ENCODE measurements at regions not wholly inside any gene's neighbourhood (a gene's known extent, or its start where the extent isn't known, plus 50 kb on each side); places are given as distances from the start of the nearest gene placed in this dataset.
"Not testable (repeated sequence)": the region's sequence is repeated elsewhere in the genome, so short reads cannot be mapped to it uniquely, and the experiment has no call there.

DNA sequence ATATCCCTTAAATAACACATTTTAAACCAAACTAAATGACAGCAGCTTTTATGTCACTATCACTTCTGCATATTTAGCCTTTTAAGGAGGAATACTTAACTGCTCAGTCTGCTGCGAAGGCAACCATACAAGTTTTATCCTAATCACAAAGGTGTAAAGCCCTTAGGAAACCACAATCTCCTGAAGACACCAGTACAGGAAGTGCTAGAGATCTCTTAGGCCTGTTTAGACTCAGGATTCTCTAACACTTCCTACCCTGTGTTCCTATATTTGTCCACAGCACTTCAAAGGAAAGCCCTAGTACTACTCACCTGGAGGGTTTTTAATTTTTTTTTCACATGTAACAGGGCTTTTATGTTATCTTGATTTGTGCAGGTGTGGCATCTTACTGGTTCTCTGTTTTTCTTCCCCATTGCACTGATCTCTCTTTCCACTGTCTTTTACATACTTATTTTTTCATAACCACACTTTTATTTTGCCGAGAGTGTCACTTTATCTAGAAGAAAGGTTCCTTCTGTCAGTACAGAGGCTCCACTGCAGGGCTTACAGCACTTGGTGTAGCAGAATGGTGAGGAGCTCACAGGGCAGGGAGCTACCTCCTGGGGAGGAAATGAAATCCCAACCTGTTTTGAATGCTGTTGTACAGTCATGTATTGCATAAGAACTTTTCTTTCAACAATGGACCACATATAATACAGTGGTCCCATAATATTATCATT, 1060.6 kb upstream of the ACO1 start:
- DNase-seq (ENCODE audit: low read depth): no peak

DNA sequence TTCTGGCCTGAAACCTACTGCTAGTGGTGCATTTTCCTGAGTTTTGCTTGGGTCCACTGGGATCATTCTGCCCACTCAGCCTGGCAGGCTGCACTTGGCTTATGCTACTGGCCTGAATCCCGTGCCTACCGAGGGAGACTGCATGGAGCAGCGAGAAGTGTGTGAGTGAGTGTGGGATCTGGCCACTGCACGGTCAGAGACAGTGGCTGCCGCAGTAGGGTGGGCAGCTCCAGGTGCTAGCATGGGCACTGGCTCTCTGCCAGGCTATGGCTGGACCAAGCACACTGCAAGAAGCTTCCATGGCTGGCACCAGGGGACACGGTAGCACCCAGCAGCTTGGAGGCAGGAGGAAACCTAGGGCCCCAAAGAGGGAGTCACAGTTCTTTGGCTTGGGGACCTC, 1058.7 kb upstream of the ACO1 start:
- no peak for DNase-seq (ENCODE audit: low read depth)

DNA sequence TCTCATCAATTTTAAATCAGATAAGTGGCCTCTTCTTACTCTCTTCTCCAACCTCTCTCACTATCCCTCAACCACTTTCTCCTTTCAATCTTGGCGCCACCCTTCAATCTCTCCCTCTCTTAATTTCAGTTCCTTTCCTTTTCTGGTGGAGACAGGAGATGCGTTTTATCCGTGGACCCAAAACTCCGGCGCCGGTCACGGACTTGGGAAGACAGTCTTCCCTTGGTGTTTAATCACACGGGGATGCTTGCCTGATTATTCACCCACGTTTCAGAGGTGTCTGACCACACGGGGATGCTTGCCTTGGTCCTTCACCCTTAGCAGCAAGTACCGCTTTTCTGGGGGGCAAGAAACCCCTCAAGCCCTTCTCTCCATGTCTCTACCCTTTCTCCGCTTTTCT, 1057.6 kb upstream of the ACO1 start:
- not testable (repeated sequence) for DNase-seq (ENCODE audit: low read depth)

DNA sequence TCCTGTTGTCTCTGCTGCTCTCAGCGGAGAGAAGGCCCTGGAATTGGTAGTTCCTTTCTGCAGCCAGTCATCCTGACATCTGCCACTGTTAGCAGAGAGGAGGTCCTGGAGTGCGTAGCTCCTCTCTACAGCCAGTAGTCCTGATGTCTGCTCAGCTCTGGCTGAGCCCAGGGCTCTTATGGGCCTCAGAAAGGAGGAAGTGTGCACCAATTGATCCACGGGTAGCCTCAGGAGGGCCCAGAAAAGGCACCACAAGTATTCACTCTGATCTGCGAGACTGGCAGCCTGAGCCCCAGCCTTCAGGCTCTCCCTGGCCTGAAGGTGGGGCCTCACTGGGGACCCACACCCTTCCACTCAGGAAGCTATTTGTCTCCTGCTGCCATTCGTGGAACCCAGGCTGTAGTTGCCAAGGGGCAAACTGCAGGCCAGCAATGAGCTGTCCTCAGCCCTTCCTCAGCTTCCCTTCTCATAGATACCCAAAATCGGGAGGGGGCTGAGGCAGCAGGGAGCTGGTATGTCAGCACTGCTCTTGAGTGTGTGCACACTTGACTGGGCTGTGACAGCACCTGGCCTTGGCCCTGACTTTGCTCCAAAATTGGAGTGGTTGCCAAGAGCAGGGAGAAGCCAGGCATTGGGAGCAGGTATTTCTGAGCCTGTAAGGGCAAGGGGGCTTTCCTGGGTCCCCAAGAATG, 1049.5 kb upstream of the ACO1 start:
- DNase-seq (ENCODE audit: low read depth): no peak

DNA sequence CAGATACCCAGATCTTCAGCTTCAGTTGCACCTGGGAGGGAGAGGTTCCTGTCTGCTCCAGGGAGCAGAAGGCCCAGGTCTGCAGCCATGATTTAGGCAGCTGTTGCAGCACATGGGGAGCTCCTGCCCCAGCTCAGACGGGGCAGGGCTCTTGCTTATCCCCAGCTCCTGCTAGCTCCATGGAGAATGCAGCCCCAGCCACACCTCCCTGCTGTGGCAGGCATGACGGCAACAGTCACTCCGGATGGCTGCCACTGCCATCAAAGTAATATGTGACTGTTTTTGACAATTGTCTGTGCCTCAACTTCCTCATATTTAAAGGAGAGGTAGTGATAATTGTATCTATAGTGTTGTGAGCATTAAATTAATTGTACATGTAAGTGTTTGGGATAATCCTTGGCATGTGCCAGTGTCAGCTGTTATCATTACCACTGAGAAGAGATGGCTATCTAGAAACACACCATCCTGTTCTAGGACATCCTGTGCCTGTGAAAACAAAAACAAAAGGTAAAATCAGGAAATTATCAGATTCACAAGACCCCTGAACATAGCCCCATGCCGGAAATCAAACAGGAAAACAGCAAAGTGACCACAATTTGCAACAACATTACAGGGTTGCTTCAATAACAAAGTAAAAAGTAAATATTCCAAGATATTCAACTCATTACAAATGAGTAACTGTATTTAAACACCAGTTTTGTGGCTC, 1048.8 kb upstream of the ACO1 start:
- DNase-seq (ENCODE audit: low read depth): no peak

DNA sequence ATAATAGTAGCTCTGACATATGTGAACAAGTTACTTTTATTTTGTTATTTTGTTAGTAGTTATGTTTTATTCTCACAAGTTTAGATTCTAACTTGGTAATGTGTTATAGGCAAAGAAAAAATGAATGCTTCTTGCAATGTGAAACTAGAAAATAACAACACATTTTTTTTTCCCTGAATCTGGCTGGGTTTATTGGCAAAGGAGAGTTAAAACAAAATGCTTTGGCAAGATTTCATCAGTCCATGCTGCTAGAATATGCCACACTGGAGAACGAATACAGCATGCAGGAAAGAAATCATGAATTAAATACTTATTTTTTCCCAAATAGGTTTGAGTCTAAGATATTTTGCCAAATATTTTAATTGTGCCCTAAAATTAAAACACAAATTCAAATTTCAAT, 1048.1 kb upstream of the ACO1 start:
- no peak for DNase-seq (ENCODE audit: low read depth)

DNA sequence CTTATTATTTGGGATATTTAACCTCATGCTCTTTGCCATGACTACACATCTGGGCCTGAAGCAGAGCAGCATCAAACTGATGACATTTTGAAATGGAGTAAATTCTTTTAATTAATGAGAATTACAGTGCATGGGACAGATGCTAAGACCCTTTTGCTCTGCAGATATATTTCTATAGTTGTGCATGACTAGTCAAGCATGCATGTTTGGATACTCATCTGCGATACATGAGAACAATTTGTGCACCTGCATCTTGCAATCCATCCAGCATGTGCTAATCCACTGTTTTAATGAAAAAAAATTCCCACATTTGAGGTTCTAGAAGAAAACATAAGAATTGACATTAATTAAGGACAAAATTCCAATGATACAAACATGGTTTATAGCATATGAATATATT, 1047.6 kb upstream of the ACO1 start:
- no peak for DNase-seq (ENCODE audit: low read depth)

DNA sequence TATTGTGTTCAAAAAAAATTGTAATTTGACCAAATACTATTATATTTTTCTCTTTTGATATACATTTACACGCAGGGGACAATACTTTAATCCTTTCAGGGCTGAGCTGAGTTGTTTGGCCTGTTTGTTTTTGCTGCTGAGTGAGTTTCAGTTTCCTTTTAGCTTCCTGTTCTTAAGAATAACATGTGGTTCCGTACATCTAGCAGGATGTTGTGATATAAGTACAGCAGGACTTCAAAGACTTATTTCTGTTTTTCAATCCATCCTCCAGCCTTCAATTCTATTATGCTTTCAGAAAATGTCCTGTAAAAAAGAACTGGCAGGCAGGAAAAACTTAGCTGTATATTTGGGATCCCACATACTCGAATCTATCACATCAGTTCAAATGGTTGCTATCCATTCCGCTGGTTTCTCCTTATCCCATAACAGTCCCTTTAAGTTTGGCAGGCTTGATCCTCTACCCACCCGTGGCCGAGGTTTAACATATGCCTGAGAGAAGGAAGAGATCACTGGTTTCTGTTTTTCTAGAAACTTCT, 1037.3 kb upstream of the ACO1 start:
- no peak for DNase-seq (ENCODE audit: low read depth)

DNA sequence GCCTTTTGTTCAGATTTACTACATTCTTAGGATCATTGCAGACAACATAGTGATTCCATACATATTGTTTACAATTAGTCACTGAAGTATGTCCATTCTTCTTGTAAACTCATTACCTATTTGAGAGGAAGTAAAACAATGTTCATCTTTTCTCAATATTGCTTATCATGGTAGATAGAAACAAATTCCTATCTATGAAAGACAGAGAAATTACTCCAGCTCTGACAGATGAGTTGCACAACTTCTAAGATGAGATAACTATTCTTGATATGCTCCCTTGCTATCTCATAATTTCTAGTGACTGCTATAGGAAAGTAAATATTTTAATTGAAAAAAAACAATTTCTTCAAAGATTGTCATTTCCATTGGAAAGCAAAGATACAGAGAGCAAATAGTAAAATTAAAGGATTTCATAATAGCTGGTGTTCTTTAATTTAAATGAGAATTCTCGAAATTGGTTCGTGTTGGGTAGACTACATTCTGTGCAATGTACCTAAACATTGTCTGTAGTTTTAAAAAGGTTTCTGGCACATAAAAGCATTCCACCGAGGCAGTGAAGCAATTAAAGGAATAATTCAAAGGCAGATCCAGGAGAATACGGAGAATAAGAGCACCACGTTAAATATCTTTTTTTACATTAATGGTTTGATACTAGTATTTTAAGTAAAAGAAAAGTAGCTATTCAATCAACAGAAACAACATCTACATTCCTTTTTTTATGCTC, 1029.1 kb upstream of the ACO1 start:
- no peak for DNase-seq (ENCODE audit: low read depth)

DNA sequence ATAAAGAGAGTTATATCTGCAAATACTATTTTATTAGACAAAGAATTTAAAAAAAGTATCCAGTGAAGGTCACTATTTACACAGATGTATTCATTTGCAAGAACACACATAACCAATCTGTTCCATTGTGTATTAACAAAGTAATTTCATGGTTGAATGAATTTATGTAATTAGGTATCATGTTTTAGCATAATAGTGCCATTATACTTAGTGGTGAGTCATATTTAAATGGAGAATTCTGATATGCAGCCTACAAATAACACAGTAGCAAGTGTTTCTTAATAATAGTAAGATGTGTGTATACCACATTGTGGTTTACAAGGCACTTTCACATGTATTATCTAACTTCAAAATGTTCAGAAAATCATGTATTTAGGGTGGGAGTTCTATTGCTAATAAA, 1028.5 kb upstream of the ACO1 start:
- DNase-seq (ENCODE audit: low read depth): no peak

DNA sequence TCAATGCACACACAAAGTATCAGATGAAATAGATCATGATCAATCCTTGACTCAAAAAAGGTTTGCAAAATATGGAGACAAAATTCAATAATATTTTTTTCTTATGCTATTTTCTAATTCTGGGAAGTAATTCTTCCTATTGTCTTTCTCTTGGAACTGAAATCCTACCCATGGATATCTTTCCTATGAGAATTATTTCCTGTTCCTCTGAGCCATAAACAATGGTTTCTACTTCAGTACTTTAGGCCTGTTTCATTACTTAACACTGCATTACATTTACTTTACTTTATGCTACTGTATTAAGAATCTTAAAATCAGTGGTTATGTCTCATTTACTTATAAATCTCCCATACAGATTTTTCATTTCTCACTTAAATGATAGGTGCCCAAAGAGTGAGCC, 1025.4 kb upstream of the ACO1 start:
- DNase-seq (ENCODE audit: low read depth): no peak

DNA sequence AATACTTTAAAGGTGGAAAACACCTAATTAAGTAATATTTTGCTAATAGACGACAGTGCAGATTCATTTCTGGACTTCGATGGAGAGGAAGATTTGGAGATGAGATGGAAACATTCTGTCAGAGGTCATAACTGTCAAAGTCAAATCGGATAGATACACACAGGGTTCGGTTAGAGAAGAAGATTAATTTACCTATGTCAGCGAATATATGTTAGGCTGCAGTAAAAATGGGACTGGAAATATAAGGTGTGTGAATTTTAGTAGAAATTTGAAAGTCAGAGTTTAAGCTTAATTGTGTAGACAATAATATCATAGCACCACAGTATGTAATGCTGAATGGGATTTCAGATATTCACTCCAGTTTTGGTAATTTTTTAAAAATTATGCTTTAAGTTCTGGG, 1020.3 kb upstream of the ACO1 start:
- DNase-seq (ENCODE audit: low read depth): no peak

DNA sequence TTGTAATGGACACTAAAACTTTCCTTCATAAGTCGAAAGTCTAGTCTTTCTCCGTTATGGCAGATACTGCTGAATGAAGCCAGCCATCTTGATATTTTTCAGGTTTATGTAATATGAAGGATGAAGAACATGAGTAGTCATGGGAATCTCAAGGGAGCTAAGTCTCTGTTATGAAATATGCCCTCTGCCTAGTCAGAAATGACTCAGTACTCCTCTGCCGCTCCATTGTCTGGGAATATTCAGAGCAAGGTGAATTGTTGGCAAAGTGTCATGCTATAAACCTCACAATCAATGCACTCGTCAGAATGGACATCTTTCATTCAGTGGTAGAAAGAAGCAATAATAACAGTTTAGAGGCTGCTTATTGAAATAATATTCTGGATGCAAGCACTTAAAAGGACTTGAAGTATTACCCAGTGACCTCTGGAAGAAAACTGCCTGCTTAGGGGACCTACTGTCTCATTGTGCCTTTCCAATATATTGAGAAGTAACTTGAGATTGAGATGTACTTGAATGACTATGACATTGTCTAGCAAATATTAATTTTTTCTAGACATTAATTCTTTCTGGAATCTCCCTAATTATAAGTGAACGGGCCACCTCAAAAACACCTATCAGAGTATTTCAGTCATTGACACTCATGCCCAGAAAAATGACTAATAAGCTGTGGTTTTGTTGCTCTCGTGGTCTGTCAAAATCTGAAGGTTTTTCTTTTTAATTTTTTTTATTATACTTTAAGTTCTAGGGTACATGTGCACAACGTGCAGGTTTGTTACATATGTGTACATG, 1011.5 kb upstream of the ACO1 start:
- DNase-seq (ENCODE audit: low read depth): no peak

DNA sequence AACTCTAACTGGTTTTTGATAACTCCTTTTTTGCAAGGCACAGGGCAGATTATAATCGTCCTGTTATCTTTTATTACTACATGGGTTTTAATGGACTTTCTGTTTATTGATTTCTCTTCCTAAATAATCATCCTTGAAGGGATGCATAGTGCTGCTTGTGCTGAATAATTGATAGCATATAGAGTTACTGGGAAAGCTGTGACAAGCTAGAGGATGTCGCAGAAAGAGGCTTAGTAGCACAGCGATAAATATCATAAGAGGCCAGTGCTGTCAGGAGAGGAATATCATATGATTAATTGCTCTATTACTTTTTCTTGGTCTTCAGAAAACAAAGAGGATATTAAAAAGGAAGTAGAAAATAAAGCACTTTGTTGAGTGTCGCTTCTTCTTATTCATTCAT, 1007.1 kb upstream of the ACO1 start:
- no peak for DNase-seq (ENCODE audit: low read depth)

DNA sequence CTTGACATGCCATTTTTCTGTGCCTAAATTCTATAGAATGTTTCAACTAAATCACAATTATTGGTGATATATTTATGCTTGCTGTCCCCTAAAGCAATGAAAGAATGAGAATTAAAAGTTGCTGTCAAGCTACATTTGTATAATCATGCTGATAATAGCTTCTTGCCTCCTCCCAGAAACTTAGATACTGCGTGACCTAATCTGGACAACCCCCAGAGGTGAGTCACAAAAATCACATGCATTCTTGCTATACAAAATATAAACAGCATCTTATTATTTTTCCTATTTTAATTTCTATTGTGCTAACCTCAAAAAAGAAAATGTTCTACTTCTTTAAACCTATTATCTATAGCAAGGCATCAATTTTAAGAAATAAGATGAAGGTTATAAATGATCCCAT, 995.8 kb upstream of the ACO1 start:
- no peak for DNase-seq (ENCODE audit: low read depth)

DNA sequence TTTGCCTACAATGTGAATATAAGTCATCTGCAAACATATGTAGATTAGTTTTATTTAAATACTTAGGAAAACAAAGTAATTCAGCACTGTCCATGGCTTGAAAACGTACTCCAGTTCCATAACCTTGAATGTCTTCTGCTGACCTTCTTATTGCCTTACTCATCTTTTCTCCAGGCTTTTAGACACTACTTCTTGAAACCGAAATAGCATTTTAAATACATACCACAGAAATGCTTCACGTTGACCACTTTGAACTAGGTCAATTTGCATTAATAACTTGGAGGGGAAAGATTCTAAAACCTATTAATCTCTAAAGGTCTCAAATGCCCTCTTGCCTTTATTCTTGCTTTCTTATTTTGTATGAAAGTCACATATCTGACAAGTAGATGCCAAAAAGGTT, 995.4 kb upstream of the ACO1 start:
- no peak for DNase-seq (ENCODE audit: low read depth)

DNA sequence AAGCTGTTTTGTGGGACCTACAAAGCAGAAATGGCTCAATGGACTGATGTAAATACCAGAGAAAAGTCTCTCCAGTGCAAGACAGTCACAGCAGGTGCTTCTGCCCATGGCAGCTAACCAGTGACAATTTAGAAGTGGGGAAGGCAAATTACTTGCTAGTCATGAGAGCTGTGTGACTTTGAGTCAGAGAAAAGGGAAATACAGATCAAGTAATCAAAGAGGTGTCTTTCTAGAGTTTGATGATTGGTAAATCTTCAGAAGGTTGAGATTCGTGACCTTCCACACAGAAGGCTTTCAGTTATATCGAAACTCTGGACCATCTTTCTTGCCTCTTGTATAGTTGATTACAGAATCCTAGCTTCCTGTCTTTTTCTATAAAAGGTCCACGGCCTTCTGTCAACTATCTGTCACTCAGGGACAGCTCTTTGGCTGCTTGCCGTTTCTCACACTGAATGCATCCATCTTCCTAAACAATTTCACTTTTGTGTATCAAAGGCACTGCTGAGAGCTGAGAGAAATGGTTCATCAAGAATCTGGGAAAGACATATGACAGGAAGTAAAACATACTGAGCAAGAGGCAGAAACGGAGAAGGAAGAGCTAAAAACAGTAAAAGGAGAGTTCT, 993.9 kb upstream of the ACO1 start:
- DNase-seq (ENCODE audit: low read depth): no peak

DNA sequence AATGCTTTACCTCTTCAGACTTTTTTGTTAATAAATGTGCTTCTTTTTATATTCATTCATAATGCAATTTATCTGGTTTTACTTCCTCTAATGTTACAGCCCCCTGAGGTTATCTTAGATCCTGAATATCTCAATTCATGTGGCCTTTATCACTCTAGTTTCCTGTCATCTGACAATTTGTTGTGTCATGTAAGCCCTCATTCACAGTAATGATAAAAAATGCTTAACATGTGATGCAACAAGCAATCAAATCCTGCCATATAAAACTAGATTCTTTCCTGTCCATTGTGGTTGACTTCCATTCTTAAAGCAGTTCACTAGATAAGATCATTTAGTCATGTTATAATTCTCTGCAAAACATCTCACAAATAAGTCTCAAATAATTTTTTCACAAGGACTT, 991.2 kb upstream of the ACO1 start:
- DNase-seq (ENCODE audit: low read depth): no peak

DNA sequence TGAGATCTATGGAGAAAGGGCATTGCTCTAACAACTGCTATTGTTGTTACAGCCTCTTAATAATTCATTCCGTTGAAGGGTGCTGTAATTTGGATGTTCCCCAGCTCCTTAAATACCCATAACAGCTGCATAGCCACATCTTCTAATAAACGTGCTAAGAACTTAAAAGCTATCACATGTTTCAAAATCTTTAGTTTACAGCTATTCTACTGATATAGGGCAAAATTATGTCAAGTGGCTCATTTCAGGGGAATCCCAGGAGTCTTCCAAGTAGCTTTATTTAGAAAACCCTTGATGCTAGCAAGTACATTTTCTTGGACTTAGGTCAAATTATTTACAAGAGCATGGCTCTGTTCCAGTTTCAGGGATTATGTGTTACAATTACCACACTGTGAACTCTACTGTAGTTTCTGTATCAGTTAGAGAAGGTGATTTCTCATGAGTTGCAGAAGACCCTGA, 990.4 kb upstream of the ACO1 start:
- no peak for DNase-seq (ENCODE audit: low read depth)

DNA sequence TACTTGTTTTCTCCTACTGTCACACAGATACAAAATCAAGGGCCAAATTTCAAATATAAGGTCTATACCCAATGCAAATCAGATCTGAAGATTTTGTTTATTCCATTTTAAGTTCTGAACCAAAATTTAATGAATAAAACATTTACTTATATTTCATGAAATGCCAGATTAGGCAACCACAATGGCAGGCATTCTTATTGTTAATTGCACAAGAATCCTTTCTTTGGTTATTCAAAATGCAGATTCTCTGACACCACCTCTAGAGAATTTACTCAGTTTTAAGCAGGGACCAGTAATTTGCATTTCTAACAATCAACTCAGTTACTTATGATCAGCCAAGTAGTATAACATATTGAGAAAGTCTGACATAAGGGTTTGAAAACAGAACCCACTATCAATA, 972.4 kb upstream of the ACO1 start:
- no peak for DNase-seq (ENCODE audit: low read depth)

DNA sequence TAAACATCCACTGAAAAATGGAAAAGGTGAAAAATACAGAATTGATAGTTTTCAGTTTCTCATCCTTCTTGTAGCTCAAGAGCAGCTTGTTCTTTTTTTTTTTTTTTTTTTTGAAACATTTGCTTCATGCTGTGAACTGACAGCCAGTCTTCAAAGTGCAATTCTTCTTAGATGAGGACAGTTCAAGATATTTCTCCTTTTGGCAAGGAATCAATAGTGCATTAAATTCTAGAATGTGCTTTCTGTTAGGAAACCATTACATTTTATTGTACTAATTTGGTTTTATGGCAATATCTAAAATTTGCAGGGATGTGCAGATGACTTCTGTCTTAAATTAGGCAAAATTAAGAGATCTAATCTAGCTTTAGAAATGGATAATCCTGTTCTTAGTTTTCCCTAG, 969.3 kb upstream of the ACO1 start:
- DNase-seq (ENCODE audit: low read depth): no peak

Data from Daoy (cell line).